Muscle of leg (tissue), 3 donors: ENCODE measurements at regions not wholly inside any gene's neighbourhood (a gene's known extent, or its start where the extent isn't known, plus 50 kb on each side); places are given as distances from the start of the nearest gene placed in this dataset.
"Not testable (repeated sequence)": the region's sequence is repeated elsewhere in the genome, so short reads cannot be mapped to it uniquely, and the experiment has no call there.

Source experiments
- DNase-seq: peaks from one replicate; pipeline ENCODE4 v3.0.0; 2013
- H3K27ac ChIP-seq: one replicate; pipeline ENCODE4 v1.5.1; 2013; ENCODE audit warnings: mild to moderate bottlenecking, low read length, control low read depth
- H3K27me3 ChIP-seq: one replicate; pipeline ENCODE4 v1.6.1; 2013; ENCODE audit warnings: low read length; ENCODE audit not compliant: control insufficient read depth, insufficient read depth
- H3K36me3 ChIP-seq: one replicate; pipeline ENCODE4 v1.6.1; 2013; ENCODE audit warnings: low read length; ENCODE audit not compliant: control insufficient read depth, insufficient read depth
- H3K4me1 ChIP-seq: one replicate; pipeline ENCODE4 v1.6.1; 2013; ENCODE audit warnings: low read length; ENCODE audit not compliant: control insufficient read depth, insufficient read depth
- H3K4me3 ChIP-seq: one replicate; pipeline ENCODE4 v1.5.1; 2013; ENCODE audit warnings: low read length, control low read depth
- H3K9me3 ChIP-seq: replicated peaks from 2 replicates; pipeline ENCODE4 v1.6.1; 2013; ENCODE audit warnings: low read depth, low read length; ENCODE audit not compliant: control insufficient read depth
- WGBS: methylation state at CpG from one replicate; pipeline ENCODE4 v1.1.5; 2013; ENCODE audit warnings: missing lambda C conversion rate; ENCODE audit not compliant: insufficient coverage; 5-methylcytosine and 5-hydroxymethylcytosine counted together

DNA sequence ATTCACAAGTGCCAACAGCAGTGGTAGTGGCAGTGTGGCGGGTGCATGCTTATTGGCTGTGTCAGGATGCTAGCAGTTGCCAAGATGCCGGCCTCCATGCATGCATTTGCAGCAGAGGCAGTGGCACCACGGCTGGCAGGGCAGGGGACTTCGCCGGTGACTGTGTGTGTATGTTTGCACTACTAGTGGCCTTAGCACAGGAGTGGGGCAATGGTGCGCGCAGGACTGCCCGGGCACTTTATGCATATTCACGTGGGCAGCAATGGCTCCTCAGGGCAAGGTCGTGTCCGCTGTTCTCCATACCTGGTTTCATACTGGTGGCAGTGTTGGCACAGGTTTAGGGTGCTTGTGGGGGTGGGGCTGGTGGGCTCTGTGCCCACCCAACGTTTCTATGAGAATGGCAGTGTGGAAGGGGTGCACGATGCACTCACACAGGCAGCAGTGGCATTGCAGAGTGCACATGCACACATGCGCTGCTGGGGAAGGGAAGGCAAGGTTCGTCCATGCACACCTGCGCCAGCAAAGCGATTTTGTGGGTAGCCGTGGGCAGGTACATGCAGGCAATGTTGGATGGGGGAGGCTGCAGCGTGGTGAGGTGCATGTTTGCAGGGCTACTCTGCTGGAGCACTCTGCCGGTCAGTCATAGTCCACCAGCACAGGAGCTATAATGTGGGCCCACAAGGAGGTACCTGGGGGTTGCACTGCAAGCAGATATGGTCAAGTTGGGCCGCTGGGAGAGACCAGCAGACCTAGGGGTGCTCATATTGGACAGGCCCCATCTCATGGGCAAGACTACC is 338.9 kb upstream of the TECRL start:
- Histone ChIP-seq H3K27me3 (no peaks in the 10 kb centered on the region), H3K9me3 (peaks cover 2% of the 10 kb centered on the region), H3K27ac (no peak overlapping the region), H3K36me3 (no peaks in the 10 kb centered on the region), H3K4me1 (no peaks in the 10 kb centered on the region), H3K4me3 (no peak overlapping the region)
- DNase-seq, result no peak
- 92% methylated on average over 21 of the region's 21 CpGs for WGBS

DNA sequence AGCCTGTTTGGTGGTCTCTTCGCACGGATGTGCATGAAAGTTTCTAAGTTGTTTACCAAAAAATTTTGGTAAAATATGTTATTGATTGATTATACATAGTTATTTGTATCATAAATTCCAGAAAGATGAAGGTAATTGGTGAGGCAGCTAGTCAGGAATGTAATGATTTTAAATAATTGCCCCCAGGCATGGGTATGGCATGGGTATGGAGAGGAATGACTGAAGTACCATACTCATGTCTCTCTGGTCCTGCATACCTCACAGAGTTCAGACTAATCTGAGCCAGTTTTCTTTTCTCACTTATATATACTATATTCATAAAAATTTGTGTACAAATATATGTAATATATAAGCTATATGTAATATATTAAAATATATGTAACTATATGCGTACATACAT is 329.0 kb upstream of the TECRL start:
- Histone ChIP-seq H3K4me1 (no peaks in the 10 kb centered on the region), H3K9me3 (no peaks in the 10 kb centered on the region), H3K4me3 (no peak overlapping the region), H3K27me3 (no peaks in the 10 kb centered on the region), H3K27ac (no peak overlapping the region), H3K36me3 (no peaks in the 10 kb centered on the region)
- WGBS, result no CpG with 5 or more reads among the region's 3 CpGs
- DNase-seq, result no peak

DNA sequence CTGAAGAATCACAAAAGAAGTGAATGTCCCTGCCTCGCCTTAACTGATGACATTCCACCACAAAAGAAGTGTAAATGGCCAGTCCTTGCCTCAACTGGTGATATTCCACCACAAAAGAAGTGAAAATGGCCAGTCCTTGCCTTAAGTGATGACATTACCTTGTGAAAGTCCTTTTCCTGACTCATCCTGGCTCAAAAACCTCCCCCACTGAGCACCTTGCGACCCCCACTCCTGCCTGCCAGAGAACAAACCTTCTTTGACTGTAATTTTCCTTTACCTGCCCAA is 328.5 kb upstream of the TECRL start:
- not testable (repeated sequence) for H3K27me3 ChIP-seq, H3K9me3 ChIP-seq, H3K36me3 ChIP-seq, DNase-seq, H3K27ac ChIP-seq, H3K4me1 ChIP-seq, H3K4me3 ChIP-seq
- WGBS, result 35% methylated on average over 2 of the region's 2 CpGs

DNA sequence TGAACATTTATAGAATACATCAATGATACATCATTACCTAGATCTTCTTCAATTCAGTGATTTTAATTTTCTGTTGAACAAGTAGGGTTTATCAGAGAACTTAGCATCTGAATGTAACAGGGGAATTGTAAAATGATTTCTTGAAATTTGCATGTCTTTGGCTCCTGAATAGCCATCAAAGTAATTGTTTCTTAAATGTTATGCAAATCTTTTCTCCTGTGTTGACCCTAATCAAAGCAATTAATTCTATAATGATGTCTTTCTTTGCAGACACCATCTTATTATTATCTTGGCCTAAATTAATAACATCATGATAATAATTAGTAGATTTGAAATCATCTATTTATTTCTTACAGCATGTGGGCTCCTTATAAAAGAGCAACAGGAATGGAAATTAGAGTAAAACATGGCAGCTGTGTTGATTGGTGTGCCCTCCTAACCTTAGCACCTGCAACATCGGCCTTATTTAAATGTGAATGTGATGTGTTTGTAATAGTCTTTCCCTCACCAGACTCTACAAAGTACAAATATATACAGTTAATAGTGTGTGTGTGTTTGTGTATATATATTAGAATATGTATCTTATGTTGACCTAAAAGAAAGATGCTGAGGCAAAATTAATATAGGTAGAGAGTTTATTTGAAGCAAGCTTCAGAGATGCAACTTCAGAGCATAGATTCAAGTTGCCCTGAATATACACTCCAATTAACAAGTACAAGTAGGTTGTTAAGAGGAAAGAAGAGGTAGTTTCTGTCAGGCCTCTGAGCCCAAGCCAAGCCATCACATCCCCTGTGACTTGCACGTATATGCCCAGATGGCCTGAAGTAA is 328.0 kb upstream of the TECRL start:
- no CpG with 5 or more reads among the region's 2 CpGs for WGBS
- no peaks in the 10 kb centered on the region for H3K4me1 ChIP-seq
- H3K9me3 ChIP-seq, result no peaks in the 10 kb centered on the region
- no peak for DNase-seq
- H3K36me3 ChIP-seq, result no peaks in the 10 kb centered on the region
- no peak overlapping the region for H3K4me3 ChIP-seq
- no peaks in the 10 kb centered on the region for H3K27me3 ChIP-seq
- H3K27ac ChIP-seq, result no peak overlapping the region

DNA sequence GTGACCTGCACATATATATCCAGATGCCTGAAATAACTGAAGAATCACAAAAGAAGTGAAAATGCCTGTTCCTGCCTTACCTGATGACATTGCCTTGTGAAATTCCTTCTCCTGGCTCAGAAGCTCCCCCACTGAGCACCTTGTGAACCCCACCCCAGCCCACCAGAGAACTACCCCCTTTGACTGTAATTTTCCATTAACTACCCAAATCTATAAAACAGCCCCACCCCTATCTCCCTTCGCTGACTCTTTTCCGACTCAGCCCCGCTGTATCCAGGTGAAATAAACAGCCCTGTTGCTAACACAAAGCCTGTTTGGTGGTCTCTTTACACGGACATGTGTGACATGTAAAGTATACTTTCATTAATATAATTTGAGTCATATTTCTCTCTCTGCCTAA is 320.3 kb upstream of the TECRL start:
- no CpG with 5 or more reads among the region's 4 CpGs for WGBS
- H3K4me3 ChIP-seq, result no peak overlapping the region
- no peak for DNase-seq
- H3K9me3 ChIP-seq, result no peaks in the 10 kb centered on the region
- no peaks in the 10 kb centered on the region for H3K27me3 ChIP-seq
- no peaks in the 10 kb centered on the region for H3K4me1 ChIP-seq
- H3K27ac ChIP-seq, result no peak overlapping the region
- H3K36me3 ChIP-seq, result no peaks in the 10 kb centered on the region

DNA sequence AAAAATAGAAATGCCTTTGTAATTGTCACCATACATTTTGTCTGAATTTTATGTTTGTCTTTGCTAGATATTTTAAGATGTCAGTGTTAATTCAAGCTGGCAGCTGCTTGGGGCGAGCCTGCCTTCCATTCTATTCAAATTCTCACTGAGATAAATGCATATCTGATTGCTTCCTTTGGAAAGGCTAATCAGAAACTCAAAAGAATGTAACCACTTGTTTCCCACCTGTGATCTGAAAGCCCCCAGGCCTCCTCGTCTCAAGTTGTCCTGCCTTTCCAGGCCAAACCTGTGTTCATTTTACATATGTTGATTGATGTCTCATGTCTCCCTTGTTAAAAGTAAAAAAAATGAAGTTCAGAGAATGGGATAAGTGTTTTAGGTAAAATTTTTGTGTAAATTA is 318.7 kb upstream of the TECRL start:
- H3K4me1 ChIP-seq, result no peaks in the 10 kb centered on the region
- WGBS, result 52% methylated on average over 2 of the region's 2 CpGs
- H3K9me3 ChIP-seq, result no peaks in the 10 kb centered on the region
- H3K36me3 ChIP-seq, result no peaks in the 10 kb centered on the region
- no peak overlapping the region for H3K4me3 ChIP-seq
- no peak for DNase-seq
- no peaks in the 10 kb centered on the region for H3K27me3 ChIP-seq
- no peak overlapping the region for H3K27ac ChIP-seq

DNA sequence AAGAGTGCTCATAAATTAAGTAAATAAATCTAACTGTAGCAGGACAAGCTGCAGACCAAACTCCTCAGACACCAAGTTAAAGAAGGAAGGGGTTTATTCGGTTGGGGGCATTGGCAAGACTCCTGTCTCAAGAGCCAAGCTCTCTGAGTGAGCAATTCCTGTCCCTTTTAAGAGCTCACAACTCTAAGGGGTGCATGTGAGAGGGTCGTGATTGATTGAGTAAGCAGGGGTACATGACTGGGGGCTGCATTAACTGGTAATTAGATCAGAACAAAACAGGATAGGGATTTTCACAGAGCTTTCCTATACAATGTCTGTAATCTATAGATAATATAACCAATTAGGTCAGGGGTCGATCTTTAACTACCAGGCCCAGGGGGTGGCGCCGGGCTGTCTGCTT is 318.1 kb upstream of the TECRL start:
- H3K9me3 ChIP-seq, H3K27me3 ChIP-seq, DNase-seq, H3K4me1 ChIP-seq, H3K4me3 ChIP-seq, H3K27ac ChIP-seq, H3K36me3 ChIP-seq: not testable (repeated sequence)
- WGBS, result no CpG with 5 or more reads among the region's 5 CpGs

DNA sequence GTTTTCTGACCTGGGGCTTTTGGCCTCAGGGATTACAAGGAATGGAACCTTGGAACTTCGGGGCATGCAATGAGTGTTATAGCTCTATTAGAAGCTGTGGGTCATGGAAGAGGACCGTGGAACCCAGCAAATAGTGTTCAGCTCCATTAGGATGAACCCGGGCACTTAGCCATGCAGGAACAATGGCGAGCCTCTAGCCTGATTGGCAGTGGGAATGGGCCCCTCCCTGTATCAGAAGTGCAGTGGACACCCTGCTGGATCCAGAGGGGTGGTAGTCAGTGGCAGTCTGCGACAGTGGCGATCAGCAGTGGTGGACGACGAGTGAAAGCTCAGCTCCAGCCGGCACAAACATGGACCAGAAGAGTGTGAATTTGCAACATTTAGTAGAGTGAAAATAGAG is 315.4 kb upstream of the TECRL start:
- DNase-seq, result no peak

DNA sequence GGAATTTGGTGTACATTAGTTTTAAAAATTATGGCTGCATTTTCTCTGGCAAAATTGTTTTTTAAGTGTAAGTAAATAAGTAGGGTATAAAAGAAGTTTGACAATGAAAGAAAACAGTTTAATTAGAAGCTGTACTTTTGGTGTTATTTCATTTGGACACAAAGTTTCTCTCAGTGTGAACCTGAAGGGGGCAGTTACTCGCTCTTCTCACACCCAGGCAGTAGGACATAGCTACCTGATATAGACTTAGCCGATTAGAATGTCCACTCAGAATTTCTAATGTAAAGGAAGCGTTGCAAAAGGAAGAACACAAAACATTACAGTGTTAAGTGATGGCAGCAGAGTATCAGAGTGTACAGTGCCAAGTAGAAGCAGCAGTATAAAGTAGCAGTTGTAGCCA is 311.9 kb upstream of the TECRL start:
- WGBS, result no CpG with 5 or more reads among the region's 3 CpGs
- H3K27me3 ChIP-seq, result no peaks in the 10 kb centered on the region
- H3K9me3 ChIP-seq, result no peaks in the 10 kb centered on the region
- no peaks in the 10 kb centered on the region for H3K36me3 ChIP-seq
- DNase-seq, result no peak
- H3K27ac ChIP-seq, result no peak overlapping the region
- H3K4me3 ChIP-seq, result no peak overlapping the region
- no peaks in the 10 kb centered on the region for H3K4me1 ChIP-seq

More for the DNA sequence above, 315.4 kb upstream of the TECRL start:
- no peak overlapping the region for H3K27ac ChIP-seq
- no peaks in the 10 kb centered on the region for H3K27me3 ChIP-seq
- H3K9me3 ChIP-seq, result no peaks in the 10 kb centered on the region
- H3K4me1 ChIP-seq, result no peaks in the 10 kb centered on the region
- H3K4me3 ChIP-seq, result no peak overlapping the region
- no peaks in the 10 kb centered on the region for H3K36me3 ChIP-seq
- 88% methylated on average over 9 of the region's 9 CpGs for WGBS

DNA sequence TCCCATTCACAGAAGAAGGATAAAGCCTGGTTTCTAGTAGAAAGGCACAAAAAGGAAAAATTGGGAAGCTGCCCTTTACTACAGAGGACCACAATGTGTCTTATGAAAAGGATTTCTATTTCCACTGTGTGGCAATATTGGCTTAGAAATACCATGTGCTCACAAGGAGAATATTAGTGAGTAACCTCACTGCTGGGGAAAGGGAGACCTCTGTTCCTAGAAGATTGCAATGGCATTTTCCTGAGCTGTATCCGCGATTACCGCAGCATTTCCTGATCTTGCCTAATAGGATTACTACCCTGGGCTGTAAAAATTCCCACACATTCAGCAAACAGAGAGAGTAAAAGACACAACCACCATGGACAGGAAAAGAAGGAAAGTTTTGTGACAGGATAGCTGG is 308.8 kb upstream of the TECRL start:
- DNase-seq, result no peak
- Histone ChIP-seq H3K27ac (no peak overlapping the region), H3K4me1 (no peaks in the 10 kb centered on the region), H3K27me3 (no peaks in the 10 kb centered on the region), H3K36me3 (no peaks in the 10 kb centered on the region), H3K4me3 (no peak overlapping the region), H3K9me3 (no peaks in the 10 kb centered on the region)
- no CpG with 5 or more reads among the region's 3 CpGs for WGBS
